ENCODE measurements at regions not wholly inside any gene's neighbourhood (a gene's known extent, or its start where the extent isn't known, plus 50 kb on each side); places are given as distances from the start of the nearest gene placed in this dataset.
A peak's percentile ranks its signal among the peaks of the same experiment; 100 is the strongest.
"Not testable (repeated sequence)": the region's sequence is repeated elsewhere in the genome, so short reads cannot be mapped to it uniquely, and the experiment has no call there.

GRCh38 chr13:110815471-110816204 lies 99.2 kb downstream of the ANKRD10 start:
- no peak overlapping the region for H3K4me3 Mint-ChIP-seq
- peak; percentile 46 for ATAC-seq (replicated peaks)
- H3K4me1 Mint-ChIP-seq, result no peaks in the 10 kb centered on the region
- H3K9me3 Mint-ChIP-seq, result no peaks in the 10 kb centered on the region
- peaks cover 19% of the 10 kb centered on the region for H3K27me3 Mint-ChIP-seq
- H3K27ac Mint-ChIP-seq, result peak overlapping the region; percentile 44
- H3K36me3 Mint-ChIP-seq (ENCODE audit: low read depth), result no peaks in the 10 kb centered on the region

DNA sequence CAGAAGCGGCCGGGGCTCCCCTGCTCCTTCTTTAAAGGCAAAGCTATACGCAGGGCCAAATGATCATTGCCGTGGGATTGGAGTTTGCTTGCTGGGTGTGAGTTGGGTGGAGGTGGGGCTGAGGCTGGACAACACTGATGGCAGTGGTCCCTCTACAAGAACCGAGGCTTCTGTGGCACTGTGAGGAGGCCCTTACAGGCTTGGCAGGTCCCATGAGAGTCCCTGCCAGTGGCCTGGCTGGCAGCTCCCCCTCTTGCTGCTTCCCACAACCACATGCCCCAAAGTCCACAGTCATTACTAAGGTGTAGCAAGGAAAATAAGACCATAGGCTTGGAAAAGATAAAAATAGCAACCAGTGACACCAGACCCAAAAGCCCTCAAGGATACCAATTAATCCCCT lies 98.4 kb downstream of the ANKRD10 start:
- H3K36me3 Mint-ChIP-seq (ENCODE audit: low read depth), result no peaks in the 10 kb centered on the region
- ATAC-seq (replicated peaks), result no peak
- H3K4me3 Mint-ChIP-seq, result no peak overlapping the region
- no peak overlapping the region for H3K27ac Mint-ChIP-seq
- peaks cover 13% of the 10 kb centered on the region for H3K27me3 Mint-ChIP-seq
- no peaks in the 10 kb centered on the region for H3K9me3 Mint-ChIP-seq
- no peaks in the 10 kb centered on the region for H3K4me1 Mint-ChIP-seq

GRCh38 chr13:110817143-110817542 lies 97.7 kb downstream of the ANKRD10 start:
- H3K27me3 Mint-ChIP-seq, result peaks cover 8% of the 10 kb centered on the region
- H3K4me3 Mint-ChIP-seq, result no peak overlapping the region
- H3K4me1 Mint-ChIP-seq, result no peaks in the 10 kb centered on the region
- no peak overlapping the region for H3K27ac Mint-ChIP-seq
- no peak for ATAC-seq (replicated peaks)
- H3K36me3 Mint-ChIP-seq (ENCODE audit: low read depth), result no peaks in the 10 kb centered on the region
- H3K9me3 Mint-ChIP-seq, result no peaks in the 10 kb centered on the region

DNA sequence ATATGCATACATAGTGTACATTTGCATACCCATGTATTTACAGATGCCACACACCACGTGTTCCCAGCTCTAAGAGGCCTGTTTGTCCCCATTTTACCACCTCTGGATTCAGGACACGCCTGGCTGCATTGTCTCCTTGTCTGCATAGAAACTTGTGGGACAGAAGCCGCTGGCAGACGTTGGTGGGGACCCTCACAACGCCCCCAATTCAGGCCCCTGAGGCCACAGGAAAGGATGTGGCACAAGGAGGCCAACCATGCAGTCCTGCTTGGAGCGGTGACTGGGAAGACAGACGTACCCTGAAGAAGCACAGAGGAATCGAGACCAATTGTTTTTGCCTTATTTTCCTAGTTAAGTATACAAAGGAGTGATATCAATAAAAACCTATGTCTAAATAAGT lies 96.1 kb downstream of the ANKRD10 start:
- Mint-ChIP-seq H3K9me3 (no peaks in the 10 kb centered on the region), H3K27ac (no peak overlapping the region), H3K4me3 (no peak overlapping the region), H3K27me3 (peaks cover 2% of the 10 kb centered on the region), H3K36me3 (ENCODE audit: low read depth) (no peaks in the 10 kb centered on the region), H3K4me1 (no peaks in the 10 kb centered on the region)
- no peak for ATAC-seq (replicated peaks)

DNA sequence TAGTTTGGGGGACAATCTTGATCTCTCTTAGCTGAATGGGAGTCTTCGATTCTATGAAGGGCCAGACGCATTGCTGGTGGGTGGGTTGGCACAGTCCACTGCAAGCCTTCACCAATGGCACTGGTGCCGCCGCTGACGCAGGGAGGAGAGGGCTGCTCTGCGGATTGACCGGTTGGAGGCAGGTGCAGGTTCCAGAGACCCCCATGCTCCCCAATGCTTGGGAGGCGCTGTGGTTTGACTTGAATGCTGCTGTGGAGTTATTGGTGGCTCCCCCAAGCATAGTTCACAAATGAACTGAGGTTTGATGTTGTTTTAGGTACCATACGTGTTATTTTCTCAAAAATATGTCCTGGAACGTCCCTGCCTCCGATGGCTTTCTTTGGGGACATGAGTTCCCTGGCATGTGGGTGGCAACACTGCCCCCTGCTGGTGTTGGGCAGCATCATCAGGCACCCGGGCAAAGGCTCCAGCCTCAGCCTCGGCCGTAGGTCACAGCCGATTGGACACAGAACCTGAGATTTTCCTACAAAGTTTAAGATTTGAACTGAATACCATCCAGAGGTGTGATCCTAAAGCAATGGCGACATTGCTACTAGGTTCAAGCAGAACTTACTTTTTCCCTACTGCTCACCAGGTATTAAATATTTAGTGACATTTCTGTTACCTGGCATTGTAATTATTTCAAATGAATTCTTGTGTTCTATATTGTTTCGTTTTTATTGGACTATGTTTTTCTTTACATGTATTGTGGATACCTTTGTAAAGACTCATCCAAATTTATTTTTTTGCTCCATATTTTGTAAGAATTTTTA lies 95.5 kb downstream of the ANKRD10 start:
- no peaks in the 10 kb centered on the region for H3K9me3 Mint-ChIP-seq
- peaks cover 2% of the 10 kb centered on the region for H3K27me3 Mint-ChIP-seq
- no peak overlapping the region for H3K4me3 Mint-ChIP-seq
- no peaks in the 10 kb centered on the region for H3K4me1 Mint-ChIP-seq
- no peak overlapping the region for H3K27ac Mint-ChIP-seq
- ATAC-seq (replicated peaks), result peak; percentile 84
- H3K36me3 Mint-ChIP-seq (ENCODE audit: low read depth), result no peaks in the 10 kb centered on the region

- no peak for ATAC-seq (replicated peaks)
- Mint-ChIP-seq H3K27me3 (peaks cover 2% of the 10 kb centered on the region), H3K4me3 (no peak overlapping the region), H3K9me3 (no peaks in the 10 kb centered on the region), H3K4me1 (no peaks in the 10 kb centered on the region), H3K36me3 (ENCODE audit: low read depth) (no peaks in the 10 kb centered on the region), H3K27ac (no peak overlapping the region)
These were observed 94.5 kb downstream of the ANKRD10 start for GRCh38 chr13:110820322-110820721.

GRCh38 chr13:110821837-110822668 lies 92.8 kb downstream of the ANKRD10 start:
- H3K9me3 Mint-ChIP-seq; ATAC-seq (replicated peaks); H3K27ac Mint-ChIP-seq; H3K27me3 Mint-ChIP-seq; H3K4me1 Mint-ChIP-seq; H3K36me3 Mint-ChIP-seq (ENCODE audit: low read depth): not testable (repeated sequence)
- H3K4me3 Mint-ChIP-seq, result peak overlapping the region; percentile 39

DNA sequence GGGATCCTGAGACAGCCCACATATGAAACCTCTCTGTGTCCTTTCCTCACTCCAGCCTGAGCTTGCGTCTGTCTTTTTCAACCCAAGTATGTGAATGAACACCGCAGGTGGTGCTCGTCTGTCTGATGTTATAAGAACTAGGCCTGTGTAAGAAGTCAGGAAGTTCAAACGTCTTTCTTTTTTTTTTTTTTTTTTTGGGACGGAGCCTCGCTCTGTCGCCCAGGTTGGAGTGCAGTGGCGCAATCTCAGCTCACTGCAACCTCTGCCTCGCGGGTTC lies 92.3 kb downstream of the ANKRD10 start:
- Mint-ChIP-seq H3K27ac (no peak overlapping the region), H3K9me3 (no peaks in the 10 kb centered on the region), H3K36me3 (ENCODE audit: low read depth) (no peaks in the 10 kb centered on the region), H3K27me3 (peaks cover 2% of the 10 kb centered on the region), H3K4me1 (no peaks in the 10 kb centered on the region), H3K4me3 (peak overlapping the region; percentile 39)
- ATAC-seq (replicated peaks), result no peak

DNA sequence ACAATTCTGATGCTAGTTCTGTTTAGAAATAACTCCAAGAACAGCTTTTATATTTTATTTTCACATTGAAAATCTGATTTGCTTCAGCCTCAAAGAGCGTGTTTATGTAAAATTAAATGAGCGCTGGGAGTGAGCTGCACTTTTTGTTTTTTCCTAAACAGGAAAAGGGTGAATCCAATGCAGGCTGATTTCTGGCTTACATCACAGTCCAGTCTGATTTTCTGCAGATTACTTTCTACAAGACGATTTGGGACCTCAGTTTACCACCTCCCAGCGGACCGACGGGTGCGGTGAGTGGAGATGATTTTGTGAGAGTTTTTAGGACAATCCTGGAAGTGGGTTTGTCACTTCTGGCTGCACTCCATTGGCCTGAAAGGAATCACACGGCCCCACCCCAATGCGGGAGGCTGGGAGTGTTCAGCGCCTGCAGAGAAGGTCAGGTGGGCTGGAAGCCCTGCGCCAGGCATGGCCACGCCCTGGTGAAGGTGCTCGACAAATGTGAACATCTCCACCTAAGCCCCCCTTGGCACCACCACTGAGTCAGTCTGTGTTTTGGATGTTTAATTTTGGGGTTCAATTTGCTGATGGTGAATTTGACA lies 90.1 kb downstream of the ANKRD10 start:
- Mint-ChIP-seq H3K4me1 (no peaks in the 10 kb centered on the region), H3K4me3 (no peak overlapping the region), H3K27me3 (peaks cover 2% of the 10 kb centered on the region), H3K9me3 (no peaks in the 10 kb centered on the region), H3K27ac (no peak overlapping the region), H3K36me3 (ENCODE audit: low read depth) (no peaks in the 10 kb centered on the region)
- no peak for ATAC-seq (replicated peaks)

GRCh38 chr13:110825516-110825915 lies 89.4 kb downstream of the ANKRD10 start:
- peaks cover 2% of the 10 kb centered on the region for H3K27me3 Mint-ChIP-seq

DNA sequence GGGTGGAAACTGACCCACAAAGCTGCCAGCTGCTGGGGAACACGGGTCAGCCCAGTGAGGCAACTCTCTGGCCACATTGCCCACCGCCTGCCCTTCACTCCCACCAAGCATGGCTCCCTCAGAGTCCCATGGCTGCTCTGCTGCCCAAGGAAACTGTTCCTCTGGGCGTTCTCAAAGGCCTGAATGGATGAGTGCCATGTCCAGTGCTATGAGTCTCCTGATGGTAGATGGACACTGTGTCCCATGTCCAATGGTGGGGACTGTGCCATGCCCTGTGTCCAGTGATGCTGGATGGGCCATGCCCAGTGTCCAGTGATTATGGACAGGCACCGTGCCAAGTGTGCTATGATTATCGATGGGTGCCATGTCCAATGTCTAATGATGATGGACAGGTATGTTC lies 88.8 kb downstream of the ANKRD10 start:
- no peak for ATAC-seq (replicated peaks)
- no peaks in the 10 kb centered on the region for H3K36me3 Mint-ChIP-seq (ENCODE audit: low read depth)
- no peaks in the 10 kb centered on the region for H3K4me1 Mint-ChIP-seq
- no peaks in the 10 kb centered on the region for H3K9me3 Mint-ChIP-seq
- peaks cover 2% of the 10 kb centered on the region for H3K27me3 Mint-ChIP-seq
- H3K4me3 Mint-ChIP-seq, result no peak overlapping the region
- no peak overlapping the region for H3K27ac Mint-ChIP-seq

More at GRCh38 chr13:110825516-110825915, 89.4 kb downstream of the ANKRD10 start:
- no peak overlapping the region for H3K27ac Mint-ChIP-seq
- H3K4me1 Mint-ChIP-seq, result no peaks in the 10 kb centered on the region
- no peak for ATAC-seq (replicated peaks)
- H3K9me3 Mint-ChIP-seq, result no peaks in the 10 kb centered on the region
- no peaks in the 10 kb centered on the region for H3K36me3 Mint-ChIP-seq (ENCODE audit: low read depth)
- H3K4me3 Mint-ChIP-seq, result no peak overlapping the region

- no peak overlapping the region for H3K27ac Mint-ChIP-seq
- no peak for ATAC-seq (replicated peaks)
- no peaks in the 10 kb centered on the region for H3K36me3 Mint-ChIP-seq (ENCODE audit: low read depth)
- H3K9me3 Mint-ChIP-seq, result no peaks in the 10 kb centered on the region
- no peaks in the 10 kb centered on the region for H3K4me1 Mint-ChIP-seq
- H3K27me3 Mint-ChIP-seq, result peaks cover 4% of the 10 kb centered on the region
- H3K4me3 Mint-ChIP-seq, result no peak overlapping the region
These were observed 87.8 kb downstream of the ANKRD10 start for GRCh38 chr13:110826861-110827672.
